ENCODE measurements at regions not wholly inside any gene's neighbourhood (a gene's known extent, or its start where the extent isn't known, plus 50 kb on each side); places are given as distances from the start of the nearest gene placed in this dataset.

GRCh38 chr12:87259391-87259790 is 769.8 kb downstream of the C12orf50 start (continued):
- TF ChIP-seq TSHZ1 (tag by site-specific recombination; IDR thresholded peaks at IDR 0.05; ENCODE audit: borderline replicate concordance) (no peak), ZBTB11 (tag by site-specific recombination; conservative IDR thresholded peaks at IDR 0.05; ENCODE audit: low read depth) (no peak), ZNF692 (tag by site-specific recombination; IDR thresholded peaks at IDR 0.05) (no peak), ZBTB26 (tag by site-specific recombination; optimal IDR thresholded peaks at IDR 0.05) (no peak), ZNF544 (tag by site-specific recombination; IDR thresholded peaks at IDR 0.05) (no peak), GLI4 (tag by site-specific recombination; IDR thresholded peaks at IDR 0.05) (no peak), ZNF521 (tag by site-specific recombination; IDR thresholded peaks at IDR 0.05) (no peak), HIC1 (tag by site-specific recombination; IDR thresholded peaks at IDR 0.05) (no peak)

- POLR2A ChIA-PET: no interaction called here
- no peak overlapping the region for H3K4me3 ChIP-seq (ENCODE audit: low read depth, low read length)
- no peaks in the 10 kb centered on the region for H3K4me1 ChIP-seq (ENCODE audit: control insufficient read depth, insufficient read depth, low read length)
- H3K36me3 ChIP-seq (ENCODE audit: control insufficient read depth in 2 of 2, insufficient read depth in 1 of 2, low read length in 2 of 2): no peaks in the 10 kb centered on the region
- CTCF ChIA-PET: no interaction called here
- H3K9me3 ChIP-seq (ENCODE audit: control insufficient read depth, insufficient read depth, low read depth, low read length): no peaks in the 10 kb centered on the region
- H3K27ac ChIP-seq (ENCODE audit: extremely low read depth, low read depth, low read length): no peak overlapping the region
- TF ChIP-seq ZNF18 (tag by site-specific recombination; IDR thresholded peaks at IDR 0.05) (no peak), ZNF184 (tag by site-specific recombination; IDR thresholded peaks at IDR 0.05) (no peak), ZNF692 (tag by site-specific recombination; IDR thresholded peaks at IDR 0.05) (no peak), ZNF513 (tag by site-specific recombination; IDR thresholded peaks at IDR 0.05) (no peak), ZFP41 (tag by site-specific recombination; IDR thresholded peaks at IDR 0.05; ENCODE audit: borderline replicate concordance) (no peak), ZNF416 (tag by site-specific recombination; IDR thresholded peaks at IDR 0.05) (no peak), ZNF26 (tag by site-specific recombination; IDR thresholded peaks at IDR 0.05) (no peak), ZNF174 (tag by site-specific recombination; IDR thresholded peaks at IDR 0.05) (no peak)
These were observed 774.7 kb downstream of the C12orf50 start for GRCh38 chr12:87254381-87255030.
